ENCODE measurements at regions not wholly inside any gene's neighbourhood (a gene's known extent, or its start where the extent isn't known, plus 50 kb on each side); places are given as distances from the start of the nearest gene placed in this dataset.
"Not testable (repeated sequence)": the region's sequence is repeated elsewhere in the genome, so short reads cannot be mapped to it uniquely, and the experiment has no call there.

- H3K4me3 ChIP-seq (ENCODE audit: low read length): no peak overlapping the region
- ATAC-seq (no peak), DNase-seq (no peak)
- TF ChIP-seq EZH2phosphoT487 (IDR thresholded peaks at IDR 0.05; ENCODE audit: borderline replicate concordance, low read length) (no peak), CTCF (conservative IDR thresholded peaks at IDR 0.05; ENCODE audit: low read depth, low read length) (no peak), EZH2 (IDR thresholded peaks at IDR 0.05; ENCODE audit: low read length, unreplicated experiment) (no peak)
- H3K4me1 ChIP-seq (ENCODE audit: insufficient read depth, low read length): no peaks in the 10 kb centered on the region
- no peak overlapping the region for H3K27ac ChIP-seq (ENCODE audit: low read length)
- H3K9me3 ChIP-seq (ENCODE audit: low read length): no peaks in the 10 kb centered on the region
- no TSS peak for BruUV-seq (replicated peaks)
- H3K27me3 ChIP-seq (ENCODE audit: low read length): no peaks in the 10 kb centered on the region
- H3K4me2 ChIP-seq (ENCODE audit: low read length): no peak overlapping the region
- no peaks in the 10 kb centered on the region for H3K36me3 ChIP-seq (ENCODE audit: low read depth, low read length)
- POLR2A ChIA-PET (ENCODE audit: unreplicated experiment): no interaction called here
- no peaks in the 10 kb centered on the region for H4K20me1 ChIP-seq (ENCODE audit: low read length)
- H3K9me2 ChIP-seq (replicated peaks; ENCODE audit: low read length): no peaks in the 10 kb centered on the region
- no peak overlapping the region for H2AFZ ChIP-seq (ENCODE audit: low read length)
- no peak overlapping the region for H3K9ac ChIP-seq (ENCODE audit: low read length)
- H3F3A ChIP-seq (ENCODE audit: low read length, unreplicated experiment): no peaks in the 10 kb centered on the region
- intact Hi-C loops (cut with micrococcal nuclease): no loop called here
- CTCF ChIA-PET: no interaction called here
- H3K79me2 ChIP-seq (ENCODE audit: low read length): no peaks in the 10 kb centered on the region
These were observed 58.4 kb upstream of the VCAM1 start for GRCh38 chr1:100661176-100661575.

- intact Hi-C loops (cut with micrococcal nuclease); CTCF ChIA-PET; BruUV-seq (replicated peaks): not testable (repeated sequence)
These were observed 51.0 kb upstream of the VCAM1 start for GRCh38 chr1:100668494-100668893.

More at GRCh38 chr1:100668494-100668893, 51.0 kb upstream of the VCAM1 start:
- H2AFZ ChIP-seq (ENCODE audit: low read length); H3K4me2 ChIP-seq (ENCODE audit: low read length); H3K9me2 ChIP-seq (replicated peaks; ENCODE audit: low read length); H3K79me2 ChIP-seq (ENCODE audit: low read length); H3K27ac ChIP-seq (ENCODE audit: low read length); H4K20me1 ChIP-seq (ENCODE audit: low read length); H3K9ac ChIP-seq (ENCODE audit: low read length); H3K4me3 ChIP-seq (ENCODE audit: low read length); DNase-seq; H3K9me3 ChIP-seq (ENCODE audit: low read length); H3K36me3 ChIP-seq (ENCODE audit: low read depth, low read length); H3K4me1 ChIP-seq (ENCODE audit: insufficient read depth, low read length); H3F3A ChIP-seq (ENCODE audit: low read length, unreplicated experiment); H3K27me3 ChIP-seq (ENCODE audit: low read length); POLR2A ChIA-PET (ENCODE audit: unreplicated experiment); ATAC-seq: not testable (repeated sequence)

Data from PC-3 (cell line).